ENCODE measurements at regions not wholly inside any gene's neighbourhood (a gene's known extent, or its start where the extent isn't known, plus 50 kb on each side); places are given as distances from the start of the nearest gene placed in this dataset.

GRCh38 chr18:75530566-75531211 lies 103.2 kb upstream of the SMIM21 start:
- TF ChIP-seq CTCF (IDR thresholded peaks at IDR 0.05) (no peak), POLR2A (IDR thresholded peaks at IDR 0.05) (no peak)
